K562 (cell line): ENCODE measurements at regions not wholly inside any gene's neighbourhood (a gene's known extent, or its start where the extent isn't known, plus 50 kb on each side); places are given as distances from the start of the nearest gene placed in this dataset.

ENCODE experiments used
- ATAC-seq: fragments of 200-7000 bp; cut with Tn5 transposase; 3 replicates; pipeline ENCODE4 v1.9.1; 2020; ENCODE audit warnings: moderate library complexity
- BruUV-seq: library from RNA; stranded (reverse); fragments of 400-500 nt; replicated peaks from 2 replicates; lab custom pipeline; 2021; lab: Mats Ljungman, UMichigan
- CTCF ChIA-PET: fragments of 300-600 bp; formaldehyde crosslinking; extraction: SDS; loops from one replicate; lab custom pipeline; 2021; ENCODE audit warnings: low intra/inter-chr PET ratio; lab: Yijun Ruan, JAX
- POLR2A ChIA-PET: fragments of 300-600, 350-650 bp; sonication (Branson Sonifier 250); formaldehyde crosslinking; extraction: SDS; loops from one replicate; lab custom pipeline; 2021; ENCODE audit warnings: antibody characterized with exemption, inconsistent platforms; lab: Yijun Ruan, JAX
- DNase-seq, 4 experiments: peaks; one replicate each; pipeline versions ENCODE4 v3.0.0 to v3.0.0-alpha.2; 2011 to 2018; ENCODE audit warnings: low spot score in 3 of 4, mixed read lengths in 3 of 4; ENCODE audit errors: extremely low read depth in 1 of 4
- FAIRE-seq: peaks from 2 replicates; lab custom pipeline; 2011; peaks lifted over from hg19 to GRCh38; lab: Jason Lieb, UNC
- H2AFZ ChIP-seq: 2 replicates; pipeline ENCODE4 v1.6.0; 2011; ENCODE audit warnings: low read depth, low read length, control low read depth, inconsistent platforms
- H3K27ac ChIP-seq: fragments of 200-600 bp; 3 replicates; pipeline ENCODE4 v1.8.0; 2011; ENCODE audit warnings: low read depth, mild to moderate bottlenecking, control low read depth, inconsistent platforms, low read length, moderate library complexity, mixed read lengths; ENCODE audit errors: extremely low read depth
- H3K27me3 ChIP-seq, 2 experiments: fragments of 300-600 bp in 1 of 2; 2 replicates in 1 of 2; 3 replicates in 1 of 2; pipeline versions ENCODE4 v1.6.0 to v1.8.0; 2011; ENCODE audit warnings: inconsistent platforms in 2 of 2, low read length in 2 of 2, mild to moderate bottlenecking in 1 of 2, mixed read lengths in 1 of 2, moderate library complexity in 1 of 2; ENCODE audit not compliant: control insufficient read depth in 2 of 2, insufficient read depth in 2 of 2
- H3K36me3 ChIP-seq: fragments of 300-600 bp; 3 replicates; pipeline ENCODE4 v1.8.0; 2011; ENCODE audit warnings: mild to moderate bottlenecking, low read length, inconsistent platforms; ENCODE audit not compliant: control insufficient read depth, insufficient read depth
- H3K4me1 ChIP-seq, 2 experiments: fragments of 200-600 bp in 1 of 2; replicated peaks in 1 of 2; 2 replicates in 1 of 2; 3 replicates in 1 of 2; pipeline versions ENCODE4 v1.5.1 to v1.8.0; 2011; ENCODE audit warnings: inconsistent platforms in 2 of 2, low read length in 2 of 2, mild to moderate bottlenecking in 1 of 2, mixed read lengths in 1 of 2, moderate library complexity in 1 of 2; ENCODE audit not compliant: control insufficient read depth in 2 of 2, insufficient read depth in 2 of 2
- H3K4me2 ChIP-seq: 2 replicates; pipeline ENCODE4 v1.6.1; 2011; ENCODE audit warnings: low read length, control low read depth, inconsistent platforms, mixed read lengths; ENCODE audit not compliant: insufficient read depth
- H3K4me3 ChIP-seq: fragments of 200-600 bp; sonication (generic), shearing (Covaris generic); 2 replicates; pipeline ENCODE4 v1.5.1; 2016; ENCODE audit warnings: control low read depth, inconsistent platforms
- H3K79me2 ChIP-seq: fragments of 200-600 bp; 3 replicates; pipeline ENCODE4 v1.8.0; 2011; ENCODE audit warnings: low read length, inconsistent platforms; ENCODE audit not compliant: control insufficient read depth, insufficient read depth
- H3K9ac ChIP-seq, 2 experiments: 2 replicates each; pipeline versions ENCODE4 v1.6.0 to v1.6.1; 2011; ENCODE audit warnings: low read depth in 2 of 2, low read length in 2 of 2, control low read depth in 1 of 2, inconsistent platforms in 1 of 2, mild to moderate bottlenecking in 1 of 2, mixed read lengths in 1 of 2; ENCODE audit not compliant: insufficient read depth in 1 of 2
- H3K9me1 ChIP-seq: one replicate; pipeline ENCODE4 v1.6.0; 2011; ENCODE audit warnings: inconsistent platforms, mild to moderate bottlenecking, low read length, moderate library complexity; ENCODE audit not compliant: control insufficient read depth, insufficient read depth
- H3K9me3 ChIP-seq: replicated peaks from 2 replicates; pipeline ENCODE4 v1.5.1; 2011; ENCODE audit warnings: low read depth, low read length, inconsistent platforms; ENCODE audit not compliant: control insufficient read depth, insufficient read depth
- H4K20me1 ChIP-seq: replicated peaks from 2 replicates; pipeline ENCODE4 v1.6.1; 2011; ENCODE audit warnings: low read length, inconsistent platforms, mixed read lengths; ENCODE audit not compliant: control insufficient read depth, insufficient read depth
- CC2D1A ChIP-seq: fragments of 450-650 bp; IDR thresholded peaks from 2 replicates; pipeline ENCODE4 v1.6.1; 2017; ENCODE audit warnings: mild to moderate bottlenecking
- MAFF ChIP-seq: IDR thresholded peaks from 2 replicates; pipeline ENCODE4 v1.6.1; 2012; ENCODE audit warnings: low read length, improper control_type of control experiment
- MAFG ChIP-seq: fragments of 450-650 bp; conservative IDR thresholded peaks from 2 replicates; pipeline ENCODE4 v1.6.1; 2016; ENCODE audit warnings: missing genetic modification characterization, missing compliant biosample characterization
- MAFK ChIP-seq: IDR thresholded peaks from 2 replicates; pipeline ENCODE4 v1.6.1; 2011; ENCODE audit warnings: low read length, improper control_type of control experiment
- MAZ ChIP-seq, 2 experiments: fragments of 450-650 bp in 1 of 2; sonication (generic) in 1 of 2; formaldehyde crosslinking; IDR thresholded peaks in 1 of 2; conservative IDR thresholded peaks in 1 of 2; 2 replicates each; pipeline versions ENCODE4 v1.4.0 to v1.5.0; 2020; ENCODE audit warnings: mild to moderate bottlenecking in 1 of 2, missing genetic modification reagents in 1 of 2
- ZNF316 ChIP-seq: fragments of 450-650 bp; IDR thresholded peaks from 2 replicates; pipeline ENCODE4 v1.6.1; 2016
- ZNF512 ChIP-seq: IDR thresholded peaks from 2 replicates; pipeline ENCODE4 v1.6.1; 2016; ENCODE audit warnings: missing genetic modification characterization, missing compliant biosample characterization
- ZNF644 ChIP-seq: fragments of 200-800 bp; sonication (Bioruptor generic); IDR thresholded peaks from 2 replicates; pipeline ENCODE4 v1.6.1; 2016; ENCODE audit warnings: low read depth, missing genetic modification characterization, missing compliant biosample characterization
- WGBS: fragments of 100-300 bp; shearing (Covaris generic); methylation state at CpG from one replicate; pipeline ENCODE4 v1.1.6; 2016; ENCODE audit warnings: low coverage, mixed read lengths; ENCODE audit not compliant: insufficient coverage; ENCODE audit errors: missing lambda C conversion rate; 5-methylcytosine and 5-hydroxymethylcytosine counted together
- in situ Hi-C: fragments of 300-500 bp; cut with MboI; formaldehyde crosslinking; loops from 4 replicates; pipeline ENCODE4 v1.15.0; 2018; ENCODE audit warnings: inconsistent platforms, mixed read lengths
- intact Hi-C: fragments of 100-400 bp; cut with micrococcal nuclease; formaldehyde crosslinking; loops from 2 replicates; pipeline ENCODE4 v1.14.2; 2022
- TF ChIP-seq, protein P1 (sequence below): fragments of 450-650 bp; IDR thresholded peaks from 2 replicates; pipeline ENCODE4 v1.6.1; 2016; ENCODE audit warnings: low read depth, mild to moderate bottlenecking, moderate library complexity

GRCh38 chr15:45855907-45856579 is 221.2 kb downstream of the SQOR start:
- H3K27ac ChIP-seq = no peak overlapping the region
- no peak overlapping the region for H3K4me3 ChIP-seq
- no peaks in the 10 kb centered on the region for H3K36me3 ChIP-seq
- no peaks in the 10 kb centered on the region for H3K27me3 ChIP-seq
- H3K79me2 ChIP-seq = no peaks in the 10 kb centered on the region
- TF ChIP-seq ZNF644 (no peak), ZNF512 (tag) (no peak), MAZ (CRISPR knock-in tag; conservative IDR thresholded peaks at IDR 0.05 in 1 of 2, IDR thresholded peaks at IDR 0.05 in 1 of 2) (no peak)
- TF ChIP-seq, all 486 proteins: peak for 0
- Histone ChIP-seq H2AFZ (no peak overlapping the region), H4K20me1 (no peaks in the 10 kb centered on the region), H3K9ac (no peak overlapping the region), H3K9me1 (no peaks in the 10 kb centered on the region), H3K4me2 (no peak overlapping the region), H3K4me1 (no peaks in the 10 kb centered on the region), H3K9me3 (no peaks in the 10 kb centered on the region)
- DNase-seq = no peak
- intact Hi-C loops (no loop called here), in situ Hi-C loops (no loop called here)
- no peak for FAIRE-seq
- 0% methylated on average over 4 of the region's 4 CpGs for WGBS
- no peak for ATAC-seq
- POLR2A ChIA-PET = no interaction called here
- no TSS peak for BruUV-seq
- CTCF ChIA-PET = no interaction called here

- no peaks in the 10 kb centered on the region for H4K20me1 ChIP-seq
- BruUV-seq = no TSS peak
- intact Hi-C loops (no loop called here), in situ Hi-C loops (no loop called here)
- no peak overlapping the region for H2AFZ ChIP-seq
- under 1% methylated on average over 5 of the region's 5 CpGs for WGBS
- POLR2A ChIA-PET = no interaction called here
- no peak overlapping the region for H3K4me2 ChIP-seq
- no peak for FAIRE-seq
- H3K9ac ChIP-seq = no peak overlapping the region
- no peaks in the 10 kb centered on the region for H3K4me1 ChIP-seq
- ATAC-seq = no peak
- CTCF ChIA-PET = no interaction called here
- no peak overlapping the region for H3K27ac ChIP-seq
- TF ChIP-seq CC2D1A = no peak
- TF ChIP-seq, protein P1, sequence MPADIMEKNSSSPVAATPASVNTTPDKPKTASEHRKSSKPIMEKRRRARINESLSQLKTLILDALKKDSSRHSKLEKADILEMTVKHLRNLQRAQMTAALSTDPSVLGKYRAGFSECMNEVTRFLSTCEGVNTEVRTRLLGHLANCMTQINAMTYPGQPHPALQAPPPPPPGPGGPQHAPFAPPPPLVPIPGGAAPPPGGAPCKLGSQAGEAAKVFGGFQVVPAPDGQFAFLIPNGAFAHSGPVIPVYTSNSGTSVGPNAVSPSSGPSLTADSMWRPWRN = no peak
- TF ChIP-seq MAFG (tag) = peak; percentile 49; the same call in 1 of the 2 replicates
- peak; percentile 26; the same call in 1 of the 2 replicates for TF ChIP-seq MAFF
- peak; percentile 12; the same call in 1 of the 2 replicates for TF ChIP-seq MAFK
- TF ChIP-seq ZNF316 = peak; percentile 53
- H3K4me3 ChIP-seq = no peak overlapping the region
- no peaks in the 10 kb centered on the region for H3K36me3 ChIP-seq
- DNase-seq = no peak
- H3K27me3 ChIP-seq = no peaks in the 10 kb centered on the region
- H3K9me3 ChIP-seq = no peaks in the 10 kb centered on the region
- no peaks in the 10 kb centered on the region for H3K79me2 ChIP-seq
- no peaks in the 10 kb centered on the region for H3K9me1 ChIP-seq
Measured at GRCh38 chr15:45857291-45857690, 222.5 kb downstream of the SQOR start.
